Fibroblast of villous mesenchyme (primary cell): ENCODE measurements at regions not wholly inside any gene's neighbourhood (a gene's known extent, or its start where the extent isn't known, plus 50 kb on each side); places are given as distances from the start of the nearest gene placed in this dataset.

Source experiments
- DNase-seq: peaks from one replicate; pipeline ENCODE4 v3.0.0-alpha.2; 2010; ENCODE audit warnings: low read depth
- H3K4me3 ChIP-seq: 2 replicates; pipeline ENCODE4 v1.5.1; 2011; ENCODE audit warnings: low read depth, mild to moderate bottlenecking, low read length
- TF ChIP-seq, protein P1 (sequence below): IDR thresholded peaks from 2 replicates; pipeline ENCODE4 v1.5.1; 2012; ENCODE audit warnings: low read depth, mild to moderate bottlenecking, low read length; ENCODE audit not compliant: insufficient read depth

DNA sequence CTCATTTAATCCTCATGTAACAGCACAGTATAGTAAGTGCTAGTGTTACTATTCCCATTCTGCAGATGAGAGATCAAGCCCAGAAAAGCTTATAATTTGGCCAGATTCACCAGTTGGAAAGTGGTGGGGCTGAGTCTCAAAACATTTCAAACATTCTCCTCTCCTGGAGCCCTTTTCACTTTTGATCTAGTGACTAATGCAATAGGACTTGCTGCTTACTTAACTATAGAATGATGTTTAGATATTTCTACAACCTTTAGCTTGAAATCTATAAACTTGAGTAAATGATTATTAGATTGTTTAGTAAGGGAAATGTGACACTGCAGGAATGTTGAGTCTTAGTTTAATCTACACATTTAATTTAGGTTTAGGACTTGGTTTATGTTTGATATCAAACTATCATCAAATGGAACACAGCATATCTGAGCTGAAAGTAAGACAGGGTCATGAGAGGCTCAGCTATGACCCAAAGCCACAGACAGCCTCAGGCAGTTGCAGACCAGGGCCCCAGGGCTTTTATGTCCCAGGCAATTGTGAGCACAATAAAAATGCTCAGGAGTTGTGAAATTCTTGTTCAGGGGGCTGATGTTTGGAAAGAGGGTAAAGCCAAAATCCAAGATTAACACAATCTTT is 199.5 kb upstream of the HS3ST1 start:
- H3K4me3 ChIP-seq, result no peak overlapping the region
- peak; percentile 17 for DNase-seq
- TF ChIP-seq, protein P1, sequence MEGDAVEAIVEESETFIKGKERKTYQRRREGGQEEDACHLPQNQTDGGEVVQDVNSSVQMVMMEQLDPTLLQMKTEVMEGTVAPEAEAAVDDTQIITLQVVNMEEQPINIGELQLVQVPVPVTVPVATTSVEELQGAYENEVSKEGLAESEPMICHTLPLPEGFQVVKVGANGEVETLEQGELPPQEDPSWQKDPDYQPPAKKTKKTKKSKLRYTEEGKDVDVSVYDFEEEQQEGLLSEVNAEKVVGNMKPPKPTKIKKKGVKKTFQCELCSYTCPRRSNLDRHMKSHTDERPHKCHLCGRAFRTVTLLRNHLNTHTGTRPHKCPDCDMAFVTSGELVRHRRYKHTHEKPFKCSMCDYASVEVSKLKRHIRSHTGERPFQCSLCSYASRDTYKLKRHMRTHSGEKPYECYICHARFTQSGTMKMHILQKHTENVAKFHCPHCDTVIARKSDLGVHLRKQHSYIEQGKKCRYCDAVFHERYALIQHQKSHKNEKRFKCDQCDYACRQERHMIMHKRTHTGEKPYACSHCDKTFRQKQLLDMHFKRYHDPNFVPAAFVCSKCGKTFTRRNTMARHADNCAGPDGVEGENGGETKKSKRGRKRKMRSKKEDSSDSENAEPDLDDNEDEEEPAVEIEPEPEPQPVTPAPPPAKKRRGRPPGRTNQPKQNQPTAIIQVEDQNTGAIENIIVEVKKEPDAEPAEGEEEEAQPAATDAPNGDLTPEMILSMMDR, result no peak

DNA sequence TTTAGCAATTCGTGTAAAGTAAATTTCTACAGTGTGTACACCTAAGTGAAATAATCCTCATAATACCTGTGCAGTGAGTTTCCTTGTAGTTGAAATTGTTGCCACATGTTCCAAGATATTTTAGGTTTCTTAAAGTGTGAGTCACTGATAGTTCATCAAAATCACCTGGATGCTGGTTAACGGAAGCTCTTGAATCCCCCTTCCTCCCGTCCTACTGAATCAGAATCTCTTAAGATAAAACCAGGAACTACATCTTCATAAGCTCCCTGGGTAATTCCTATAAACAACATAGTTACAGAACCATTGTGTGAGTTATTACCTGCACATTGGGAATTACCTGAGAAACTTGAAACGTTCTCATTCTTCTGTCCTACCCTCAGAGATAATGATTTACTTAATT is 197.4 kb upstream of the HS3ST1 start:
- TF ChIP-seq, protein P1, result no peak
- no peak for DNase-seq
- H3K4me3 ChIP-seq, result no peak overlapping the region

DNA sequence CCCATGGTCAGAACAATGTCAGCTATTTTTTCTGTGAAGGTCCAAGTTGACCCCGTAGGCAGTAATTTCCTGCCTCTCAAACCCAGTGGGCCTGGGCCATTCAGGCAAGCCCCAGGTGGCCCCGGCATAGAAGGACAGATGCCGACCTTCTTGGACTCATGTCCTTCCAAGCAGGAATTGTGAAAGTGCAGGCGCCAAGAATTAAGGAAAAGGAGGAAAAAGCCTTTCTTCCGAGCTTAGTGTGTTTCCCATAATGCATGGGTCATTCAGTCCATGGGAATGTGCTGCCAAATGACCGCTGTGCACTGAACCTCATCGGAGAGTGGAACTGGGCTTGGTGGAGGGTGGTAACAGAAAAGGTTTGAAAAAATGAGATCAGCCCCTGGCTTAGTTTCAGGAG is 196.5 kb upstream of the HS3ST1 start:
- TF ChIP-seq, protein P1, result no peak
- no peak overlapping the region for H3K4me3 ChIP-seq
- DNase-seq, result no peak

DNA sequence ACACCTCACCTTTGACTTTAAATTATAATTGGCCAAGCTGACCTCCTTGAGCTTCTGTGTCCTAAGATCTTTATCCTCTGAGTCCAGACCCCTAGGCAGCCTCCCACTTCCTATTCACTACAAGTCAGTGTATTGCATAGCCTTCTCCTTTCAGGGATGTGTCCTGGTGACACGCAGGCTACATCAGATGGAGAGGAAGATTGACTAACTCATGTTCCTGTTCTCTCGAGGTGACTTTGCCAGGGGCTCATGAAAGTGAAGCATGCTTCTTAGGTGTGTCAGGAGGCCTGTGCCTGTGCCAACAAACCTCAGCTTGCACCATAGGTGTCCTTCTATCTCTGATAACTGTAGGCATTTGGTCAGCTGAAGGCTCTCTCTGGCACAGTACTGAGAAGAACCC is 195.7 kb upstream of the HS3ST1 start:
- DNase-seq, result no peak
- no peak overlapping the region for H3K4me3 ChIP-seq
- TF ChIP-seq, protein P1, result no peak

DNA sequence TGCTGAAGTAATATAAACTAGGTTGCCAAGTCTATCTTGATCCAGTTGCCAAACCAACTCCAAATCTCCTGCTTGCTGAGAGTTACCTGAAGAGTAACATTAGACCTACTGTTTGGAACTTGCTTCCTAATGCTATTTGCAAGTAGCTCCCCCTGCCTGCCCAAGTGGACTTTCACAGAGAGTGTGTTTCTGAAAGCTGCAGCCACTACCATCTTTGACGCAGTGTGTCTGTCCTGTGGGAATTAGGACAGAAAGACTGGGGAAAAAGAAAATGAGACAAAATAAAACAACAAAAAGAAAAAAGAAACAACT is 195.0 kb upstream of the HS3ST1 start:
- peak; percentile 22 for DNase-seq
- no peak overlapping the region for H3K4me3 ChIP-seq
- TF ChIP-seq, protein P1, result peak; percentile 52

DNA sequence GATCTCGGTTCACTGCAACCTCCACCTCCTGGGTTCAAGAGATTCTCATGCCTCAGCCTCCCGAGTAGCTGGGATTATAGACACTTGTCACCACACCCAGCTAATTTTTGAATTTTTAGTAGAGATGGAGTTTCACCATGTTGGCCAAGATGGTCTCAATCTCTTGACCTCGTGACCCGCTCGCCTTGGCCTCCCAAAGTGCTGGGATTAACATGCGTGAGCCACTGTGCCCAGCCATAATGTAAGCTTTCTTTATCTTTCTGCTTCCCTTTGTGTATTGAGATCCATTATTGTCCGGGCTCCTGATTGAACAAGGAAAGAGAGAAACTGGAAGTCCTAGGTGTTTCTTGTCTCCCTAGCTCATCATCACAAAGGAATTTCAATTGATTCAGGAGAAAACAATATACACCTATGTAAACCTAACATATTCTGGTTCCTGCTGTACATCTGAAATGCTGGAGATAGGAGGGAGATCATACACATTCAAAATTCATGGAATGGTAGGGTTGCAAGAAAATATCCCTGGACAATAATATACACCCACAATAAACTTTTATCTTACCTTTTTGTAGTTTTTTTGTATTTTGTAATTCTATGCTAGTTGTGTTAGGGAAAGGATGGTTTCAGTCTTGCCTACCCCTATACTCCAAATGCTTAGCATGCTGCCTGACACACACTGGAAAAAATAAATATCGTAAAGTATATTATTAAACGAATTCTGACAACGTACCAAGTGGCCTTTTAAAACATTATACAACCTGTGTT is 194.4 kb upstream of the HS3ST1 start:
- DNase-seq, result no peak
- TF ChIP-seq, protein P1, result no peak

More for the DNA sequence above, 194.4 kb upstream of the HS3ST1 start:
- no peak overlapping the region for H3K4me3 ChIP-seq
